RCC 7860 (cell line): ENCODE measurements at regions not wholly inside any gene's neighbourhood (a gene's known extent, or its start where the extent isn't known, plus 50 kb on each side); places are given as distances from the start of the nearest gene placed in this dataset.
"Not testable (repeated sequence)": the region's sequence is repeated elsewhere in the genome, so short reads cannot be mapped to it uniquely, and the experiment has no call there.

ENCODE experiments used
- DNase-seq: peaks from one replicate; pipeline ENCODE4 v3.0.0-alpha.2; 2015; ENCODE audit warnings: low spot score
- FAIRE-seq: peaks from 2 replicates; lab custom pipeline; 2012; peaks lifted over from hg19 to GRCh38; lab: Jason Lieb, UNC

DNA sequence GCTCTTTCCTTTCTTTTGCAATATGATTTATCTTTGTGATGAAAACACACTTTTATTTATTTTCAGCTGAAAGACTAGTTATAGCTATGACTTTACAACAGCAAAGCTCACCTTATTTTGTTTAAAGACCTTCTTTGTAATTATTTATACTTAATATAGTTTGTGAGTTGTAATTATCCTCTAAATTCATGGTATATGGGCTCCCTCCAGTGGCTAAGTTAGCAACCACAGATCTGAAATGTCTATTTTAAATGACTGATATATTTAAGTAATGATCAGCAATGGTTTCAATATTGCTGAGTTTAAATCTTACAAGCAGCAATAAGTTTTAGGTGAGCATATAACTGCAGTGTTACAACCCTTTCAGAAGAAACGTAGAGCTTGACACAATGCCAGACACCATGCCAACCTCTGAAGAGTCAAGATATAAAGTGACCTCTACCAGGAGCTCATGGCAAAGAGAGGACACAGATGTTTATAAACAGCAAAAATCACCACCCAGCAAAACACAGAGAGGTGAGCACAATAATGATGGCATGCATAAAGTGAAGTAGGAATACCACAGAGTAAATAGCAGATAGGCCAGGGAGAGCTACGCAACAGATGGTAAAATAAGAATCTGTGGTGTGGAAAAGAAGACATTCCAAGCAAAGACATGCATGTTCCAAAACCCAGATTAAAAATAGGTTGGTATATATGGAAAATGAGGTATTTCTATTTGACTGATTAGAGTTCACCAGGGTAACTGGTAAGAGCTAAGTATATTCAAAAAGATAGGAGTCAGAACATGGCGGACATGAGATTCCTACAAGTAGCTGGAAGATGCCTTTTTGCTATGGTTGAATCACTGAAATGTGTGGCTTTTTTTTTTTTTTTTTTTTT lies 143.7 kb upstream of the ZNF385D start:
- FAIRE-seq (peak; percentile 58), DNase-seq (peak; percentile 14)

DNA sequence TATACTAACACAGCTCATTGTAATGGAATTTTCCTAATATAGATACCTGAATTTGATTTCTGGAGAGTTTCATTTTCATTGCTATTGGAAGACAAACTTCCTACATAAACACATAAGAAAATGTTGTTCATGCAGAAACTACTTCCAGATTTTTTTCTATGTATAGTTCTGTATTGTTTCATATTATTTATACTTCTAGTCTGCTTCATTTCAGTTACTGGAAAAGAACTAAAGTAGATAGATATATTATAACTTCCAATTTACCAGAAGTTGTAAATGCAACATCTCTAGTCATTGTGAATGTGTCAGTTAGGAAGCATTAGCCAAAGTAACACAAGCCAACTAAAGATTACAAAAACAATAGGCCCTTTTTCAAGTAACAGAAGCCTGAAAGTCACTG lies 147.3 kb upstream of the ZNF385D start:
- no peak for FAIRE-seq

DNA sequence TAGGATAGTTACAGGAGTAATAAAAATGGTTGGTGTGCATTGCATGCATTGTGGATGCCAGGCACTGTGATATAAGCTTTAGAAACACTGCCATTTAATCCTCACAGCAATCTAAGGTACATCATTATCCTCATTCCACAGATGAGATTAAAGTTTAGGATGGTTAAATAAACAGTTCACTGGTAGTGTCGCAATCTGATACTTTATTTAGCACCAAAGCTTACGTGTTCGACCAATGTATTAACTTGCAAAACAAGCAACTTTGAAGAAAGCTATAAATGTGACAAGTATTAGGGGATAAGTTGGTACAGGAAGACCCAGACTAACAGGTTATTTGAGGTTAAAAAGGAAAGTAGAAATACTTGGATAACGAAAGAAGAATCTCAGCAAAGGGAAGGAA lies 150.5 kb upstream of the ZNF385D start:
- FAIRE-seq: no peak
- DNase-seq: no peak

More for the DNA sequence above, 147.3 kb upstream of the ZNF385D start:
- DNase-seq: no peak

DNA sequence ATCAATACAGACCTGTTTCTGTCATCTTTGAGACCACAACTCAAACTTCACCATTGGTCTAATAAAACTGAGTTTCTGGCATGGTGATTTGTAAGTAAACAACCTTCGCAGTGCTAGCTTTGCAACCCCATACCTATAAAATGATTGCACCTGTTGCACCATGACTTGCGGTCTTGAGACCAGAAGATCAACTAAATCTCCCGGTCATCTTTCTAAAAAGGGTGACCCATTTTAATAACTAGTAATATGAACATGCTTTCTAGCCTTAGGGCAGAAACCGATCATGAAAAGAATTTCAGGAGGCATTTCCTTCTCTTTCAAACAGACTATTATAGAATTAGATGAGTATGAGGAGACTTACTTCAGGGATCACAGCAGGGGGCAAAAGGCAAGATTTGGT lies 151.9 kb upstream of the ZNF385D start:
- no peak for DNase-seq
- no peak for FAIRE-seq

DNA sequence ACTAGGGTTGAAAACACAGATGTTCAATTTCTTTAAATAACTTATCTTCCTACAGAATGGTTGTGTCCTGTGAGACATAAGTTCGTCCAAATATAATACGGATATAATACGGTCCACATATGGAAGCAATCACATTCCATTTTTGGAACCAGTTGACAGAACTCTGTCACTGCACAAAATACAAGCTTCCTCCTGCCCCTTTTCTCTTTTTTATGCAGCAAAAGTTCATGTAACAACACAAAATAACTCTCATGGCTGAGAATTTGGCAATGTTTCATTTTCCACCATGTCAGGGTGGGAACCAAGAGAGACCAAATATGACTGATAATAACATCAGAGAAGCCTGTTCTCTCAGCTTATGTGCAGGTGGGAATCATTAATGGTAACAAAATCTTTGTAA lies 158.1 kb upstream of the ZNF385D start:
- FAIRE-seq (no peak), DNase-seq (no peak)

DNA sequence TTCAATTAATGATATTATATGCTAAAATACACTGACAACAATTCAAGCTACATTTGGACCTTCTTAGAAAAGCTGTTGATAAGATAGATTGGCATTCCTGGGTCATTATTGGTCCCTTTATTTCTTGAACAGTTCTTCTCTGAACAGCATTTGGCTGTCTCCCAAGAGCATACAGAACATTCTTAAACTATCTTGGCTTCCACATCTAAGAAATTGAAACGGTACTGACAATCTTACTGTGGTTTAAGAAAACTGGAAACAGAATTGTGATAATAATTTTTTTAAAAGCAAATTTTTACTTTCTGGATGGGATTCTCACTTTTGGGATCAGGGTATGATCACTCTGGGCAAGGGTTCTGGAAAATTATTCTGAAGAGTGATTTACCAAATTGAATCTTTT lies 161.7 kb upstream of the ZNF385D start:
- no peak for FAIRE-seq

DNA sequence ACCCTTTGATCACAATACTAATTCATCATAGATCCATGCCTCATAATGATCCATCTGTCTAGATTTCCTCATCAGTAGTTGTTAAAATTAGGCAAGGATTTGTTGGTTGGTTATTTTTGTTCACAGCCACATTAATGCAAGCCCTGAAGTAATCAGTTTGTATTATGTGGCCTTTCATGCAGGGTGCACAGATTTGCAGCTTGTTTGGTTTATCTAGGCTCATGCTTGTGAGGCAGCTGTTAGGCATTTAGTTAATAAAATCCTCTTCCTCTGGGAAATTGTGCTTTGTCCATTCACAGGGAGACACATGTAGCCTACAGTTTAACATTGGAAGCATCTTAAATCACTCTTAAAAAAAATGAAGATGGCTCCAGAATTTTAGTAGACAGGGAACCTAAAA lies 162.8 kb upstream of the ZNF385D start:
- DNase-seq (no peak), FAIRE-seq (no peak)

More for the DNA sequence above, 161.7 kb upstream of the ZNF385D start:
- no peak for DNase-seq

- FAIRE-seq (no peak), DNase-seq (no peak)
Measured at GRCh38 chr3:21914451-21914850, 163.4 kb upstream of the ZNF385D start.

DNA sequence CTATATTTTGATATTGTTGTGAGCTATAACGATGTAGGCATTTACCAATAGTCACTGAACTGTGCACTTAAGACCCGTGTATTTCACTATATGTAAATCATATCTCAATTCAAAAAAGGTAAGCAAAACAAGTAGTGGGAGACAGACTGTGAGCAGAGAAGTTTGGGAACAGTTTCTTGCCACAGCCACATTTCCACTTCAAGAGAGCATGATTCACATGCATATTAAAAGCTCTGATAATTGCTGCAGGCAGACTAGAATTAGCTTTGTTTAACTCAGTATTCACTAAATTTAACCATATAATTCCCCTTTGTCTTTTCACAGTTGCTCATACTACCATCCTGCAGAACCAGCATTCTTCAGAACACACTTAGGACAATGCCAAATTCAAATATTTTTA lies 168.4 kb upstream of the ZNF385D start:
- DNase-seq (no peak), FAIRE-seq (no peak)

DNA sequence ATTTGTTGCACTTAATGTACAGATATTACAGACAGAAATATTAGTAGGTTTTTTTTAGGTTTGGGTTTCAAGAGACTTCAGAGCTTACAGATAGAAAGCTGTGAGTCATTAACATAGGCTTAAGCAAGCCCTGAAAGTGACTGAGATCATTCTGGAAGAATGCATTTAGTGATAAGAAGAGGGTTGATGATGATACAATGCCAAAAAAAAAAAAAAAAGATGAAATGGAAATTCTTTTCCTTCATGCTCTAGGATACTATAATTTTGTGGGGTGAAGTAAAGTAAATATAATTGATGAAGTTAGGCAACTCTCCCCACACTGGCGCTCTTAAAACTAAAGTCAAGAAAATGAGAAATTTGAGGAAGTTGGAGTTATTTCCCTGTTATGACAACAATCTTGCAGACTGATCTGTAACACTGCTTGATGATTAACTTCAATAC lies 169.4 kb upstream of the ZNF385D start:
- DNase-seq (no peak), FAIRE-seq (no peak)

DNA sequence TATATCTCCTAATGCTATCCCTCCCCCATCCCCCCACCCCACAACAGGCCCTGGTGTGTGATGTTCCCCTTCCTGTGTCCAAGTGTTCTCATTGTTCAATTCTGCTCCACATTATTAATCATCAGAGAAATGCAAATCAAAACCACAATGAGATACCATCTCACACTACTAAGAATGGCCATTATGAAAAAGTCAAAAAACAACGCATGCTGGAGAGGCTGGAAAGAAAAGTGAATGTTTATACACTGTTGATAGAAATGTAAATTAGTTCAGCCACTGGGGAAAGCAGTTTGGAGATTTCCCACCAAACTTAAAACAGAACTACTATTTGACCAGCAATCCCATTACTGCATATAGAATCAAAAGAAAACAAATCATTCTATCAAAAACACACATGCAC lies 172.1 kb upstream of the ZNF385D start:
- DNase-seq, FAIRE-seq: not testable (repeated sequence)

DNA sequence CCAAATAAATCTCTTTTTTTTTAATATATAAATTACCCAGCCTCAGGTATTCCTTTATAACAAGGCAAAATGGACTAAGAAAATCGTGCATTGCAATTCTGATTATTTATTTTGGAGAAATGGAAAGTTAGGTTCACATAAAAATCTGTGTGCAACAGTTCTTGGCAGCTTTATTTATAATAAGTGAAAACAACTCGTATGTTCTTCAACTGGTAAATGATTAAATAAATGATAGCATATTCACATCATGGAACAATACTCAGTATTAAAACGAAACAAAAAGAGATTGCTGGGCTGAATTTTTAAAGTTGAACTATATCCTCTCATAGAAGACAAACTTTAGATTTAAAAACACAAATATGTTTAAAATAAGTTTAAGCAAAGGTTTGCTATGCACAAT lies 176.3 kb upstream of the ZNF385D start:
- FAIRE-seq (no peak), DNase-seq (no peak)

DNA sequence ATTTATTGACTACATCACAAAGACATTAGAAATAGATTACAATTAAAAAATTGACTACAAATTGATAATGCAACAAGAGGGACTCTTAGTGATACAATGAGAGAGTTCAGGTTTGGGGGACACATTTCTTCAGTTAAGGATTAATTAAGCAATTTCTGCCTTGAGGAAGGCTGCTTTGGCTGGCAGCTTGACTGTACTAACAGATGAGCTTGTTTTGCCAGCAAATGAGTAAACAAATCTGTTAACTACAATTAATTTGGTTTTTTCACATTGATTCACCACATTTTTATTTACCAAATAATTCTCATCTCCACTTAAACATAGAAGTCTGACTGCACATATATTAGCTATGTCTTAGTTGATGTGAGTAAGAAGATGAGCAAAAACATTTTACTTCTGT lies 183.6 kb upstream of the ZNF385D start:
- FAIRE-seq (no peak), DNase-seq (no peak)

- DNase-seq: no peak
- FAIRE-seq: no peak
Measured at GRCh38 chr3:21936207-21936606, 185.2 kb upstream of the ZNF385D start.

DNA sequence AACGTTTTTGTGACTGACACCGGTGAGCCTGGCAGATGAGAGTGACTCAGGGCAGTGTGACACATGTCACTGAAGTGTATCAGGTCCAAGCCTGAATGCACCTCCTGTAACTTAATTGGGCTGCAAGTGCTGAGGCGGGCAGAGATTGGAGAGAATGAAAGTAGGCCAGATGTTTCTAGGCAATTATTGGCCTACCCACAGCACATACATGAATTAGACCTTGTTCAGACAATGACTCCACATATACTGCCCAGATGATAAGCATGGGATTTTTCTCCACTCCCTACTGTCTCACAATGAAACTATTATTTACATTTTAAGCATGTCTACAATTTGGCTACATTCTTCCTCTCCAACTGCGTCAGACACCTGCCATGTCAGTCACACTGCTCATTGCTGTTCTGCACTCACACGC lies 187.3 kb upstream of the ZNF385D start:
- no peak for DNase-seq
- FAIRE-seq: no peak

GRCh38 chr3:21942328-21942727 lies 191.3 kb upstream of the ZNF385D start:
- no peak for FAIRE-seq
- no peak for DNase-seq

GRCh38 chr3:21944251-21944650 lies 193.2 kb upstream of the ZNF385D start:
- FAIRE-seq (no peak), DNase-seq (no peak)

DNA sequence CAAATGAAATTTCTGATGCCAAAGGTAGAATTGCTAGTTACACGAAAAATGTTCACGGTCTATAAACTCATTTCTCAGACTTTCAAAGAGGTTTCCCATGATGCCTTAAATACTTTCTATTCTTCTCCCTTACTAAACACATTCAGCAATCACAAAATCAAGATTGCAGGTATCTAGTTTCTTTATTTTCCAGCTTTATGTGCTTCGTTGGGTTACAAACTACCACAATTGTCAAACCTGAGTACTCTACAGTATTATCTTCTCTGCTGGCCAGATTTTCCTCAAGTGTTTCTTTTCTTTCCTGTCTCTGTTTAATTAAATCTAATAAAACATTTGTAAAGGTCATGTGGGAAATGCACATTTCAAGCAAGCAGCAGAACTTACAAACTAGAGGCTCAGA lies 201.8 kb upstream of the ZNF385D start:
- FAIRE-seq (no peak), DNase-seq (no peak)

DNA sequence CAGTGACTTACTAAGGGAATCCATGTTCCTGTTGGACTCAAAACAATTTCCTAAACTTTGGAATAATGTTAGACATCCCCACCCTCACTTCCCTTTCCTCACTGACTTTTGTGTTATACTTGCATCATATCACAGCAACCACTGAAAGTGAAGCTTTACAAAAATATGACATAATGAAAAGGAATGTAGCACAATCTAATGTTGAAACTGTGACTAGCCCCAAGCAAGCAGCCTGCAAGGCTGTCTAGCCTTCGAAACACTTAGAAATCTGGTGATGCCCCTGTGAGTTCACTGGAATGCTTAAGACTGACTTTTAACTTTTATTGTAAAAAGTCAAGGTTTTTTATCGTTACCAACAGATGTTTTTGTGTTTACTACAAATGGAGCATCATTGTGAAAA lies 203.7 kb upstream of the ZNF385D start:
- FAIRE-seq (no peak), DNase-seq (no peak)

- FAIRE-seq: no peak
Measured at GRCh38 chr3:21955406-21955805, 204.4 kb upstream of the ZNF385D start.

GRCh38 chr3:21960033-21960432 lies 209.0 kb upstream of the ZNF385D start:
- DNase-seq (no peak), FAIRE-seq (no peak)

More at GRCh38 chr3:21955406-21955805, 204.4 kb upstream of the ZNF385D start:
- no peak for DNase-seq

DNA sequence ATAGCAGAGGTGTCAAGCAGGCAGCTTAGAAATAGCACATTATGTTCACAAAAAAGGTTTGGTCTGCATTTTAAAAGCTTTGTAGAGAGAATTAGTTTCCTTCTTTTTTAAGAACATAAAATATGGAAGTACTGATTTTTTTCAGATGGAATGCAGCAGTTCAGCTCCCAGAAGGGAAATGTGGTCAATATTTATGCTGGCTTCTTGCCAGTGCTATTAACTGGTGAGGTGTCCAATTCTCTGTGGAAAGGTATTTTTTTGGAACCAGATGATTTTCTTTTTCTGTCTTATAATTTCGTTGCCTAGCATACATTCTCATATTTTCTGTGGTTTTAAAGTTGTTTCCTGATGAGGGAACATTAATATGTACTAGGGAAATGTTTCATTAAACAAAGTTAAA lies 211.4 kb upstream of the ZNF385D start:
- FAIRE-seq (no peak), DNase-seq (no peak)

DNA sequence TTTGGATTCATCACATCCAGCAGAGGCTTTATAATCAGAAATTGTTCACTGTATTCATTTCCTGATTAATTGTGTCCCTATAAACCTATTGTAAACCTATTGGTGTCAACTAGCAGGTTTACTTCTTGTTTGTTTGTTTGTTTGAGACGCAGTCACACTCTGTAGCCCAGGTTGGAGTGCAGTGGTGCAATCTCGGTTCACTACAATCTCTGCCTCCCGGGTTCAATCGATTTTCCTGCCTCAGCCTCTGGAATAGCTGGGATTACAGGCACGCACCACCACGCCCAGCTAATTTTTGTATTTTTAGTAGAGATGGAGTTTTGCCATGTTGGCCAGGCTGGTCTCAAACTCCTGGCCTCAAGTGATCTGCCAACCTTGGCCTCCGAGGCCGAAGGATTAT lies 215.4 kb upstream of the ZNF385D start:
- not testable (repeated sequence) for DNase-seq, FAIRE-seq
